Esophagus muscularis mucosa (tissue), 4 donors: ENCODE measurements at regions not wholly inside any gene's neighbourhood (a gene's known extent, or its start where the extent isn't known, plus 50 kb on each side); places are given as distances from the start of the nearest gene placed in this dataset.

ENCODE experiments used
- EP300 ChIP-seq: sonication (generic); formaldehyde crosslinking; IDR thresholded peaks from one replicate; pipeline ENCODE4 v1.6.1; 2017; ENCODE audit warnings: antibody characterized with exemption
- POLR2A ChIP-seq: fragments of 450-650 bp; IDR thresholded peaks from one replicate; pipeline ENCODE4 v1.6.1; 2017; ENCODE audit warnings: antibody characterized with exemption, moderate library complexity, mild to moderate bottlenecking, low read depth
- TF ChIP-seq, protein P1 (sequence below), 3 experiments: fragments of 200-600 bp in 2 of 3; fragments of 450-650 bp in 1 of 3; sonication (generic) in 2 of 3; IDR thresholded peaks; one replicate each; pipeline ENCODE4 v1.5.1; 2017 to 2019; ENCODE audit warnings: antibody characterized with exemption in 3 of 3, mild to moderate bottlenecking in 2 of 3, moderate library complexity in 1 of 3

DNA sequence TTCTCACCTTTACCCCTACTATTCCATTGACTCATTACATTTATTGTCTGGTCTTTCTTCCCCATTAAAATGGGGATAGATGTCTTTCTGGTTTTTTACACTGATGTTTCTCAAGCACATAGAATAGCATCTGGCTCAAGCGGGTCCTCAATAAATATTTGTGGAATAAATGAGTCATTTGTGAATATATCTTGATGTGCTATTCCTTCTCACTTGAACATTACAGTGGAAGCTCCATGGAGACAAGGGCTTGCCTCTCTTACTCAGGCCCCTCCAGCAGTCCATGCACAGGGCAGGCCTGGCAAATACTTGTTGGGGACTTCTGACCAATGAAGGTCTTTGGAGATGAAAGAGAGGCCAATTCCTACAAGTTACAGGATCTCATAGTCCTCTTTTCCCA, 151.7 kb upstream of the TAS2R1 start:
- no peak for TF ChIP-seq POLR2A
- TF ChIP-seq, protein P1, sequence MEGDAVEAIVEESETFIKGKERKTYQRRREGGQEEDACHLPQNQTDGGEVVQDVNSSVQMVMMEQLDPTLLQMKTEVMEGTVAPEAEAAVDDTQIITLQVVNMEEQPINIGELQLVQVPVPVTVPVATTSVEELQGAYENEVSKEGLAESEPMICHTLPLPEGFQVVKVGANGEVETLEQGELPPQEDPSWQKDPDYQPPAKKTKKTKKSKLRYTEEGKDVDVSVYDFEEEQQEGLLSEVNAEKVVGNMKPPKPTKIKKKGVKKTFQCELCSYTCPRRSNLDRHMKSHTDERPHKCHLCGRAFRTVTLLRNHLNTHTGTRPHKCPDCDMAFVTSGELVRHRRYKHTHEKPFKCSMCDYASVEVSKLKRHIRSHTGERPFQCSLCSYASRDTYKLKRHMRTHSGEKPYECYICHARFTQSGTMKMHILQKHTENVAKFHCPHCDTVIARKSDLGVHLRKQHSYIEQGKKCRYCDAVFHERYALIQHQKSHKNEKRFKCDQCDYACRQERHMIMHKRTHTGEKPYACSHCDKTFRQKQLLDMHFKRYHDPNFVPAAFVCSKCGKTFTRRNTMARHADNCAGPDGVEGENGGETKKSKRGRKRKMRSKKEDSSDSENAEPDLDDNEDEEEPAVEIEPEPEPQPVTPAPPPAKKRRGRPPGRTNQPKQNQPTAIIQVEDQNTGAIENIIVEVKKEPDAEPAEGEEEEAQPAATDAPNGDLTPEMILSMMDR (IDR thresholded peaks at IDR 0.05), result no peak
- TF ChIP-seq EP300, result no peak
